Right renal pelvis (tissue), 4 donors: ENCODE measurements at regions not wholly inside any gene's neighbourhood (a gene's known extent, or its start where the extent isn't known, plus 50 kb on each side); places are given as distances from the start of the nearest gene placed in this dataset.

Source experiments
- DNase-seq, 4 donors: peaks; one replicate each; pipeline ENCODE4 v3.0.0-alpha.2; 2013; ENCODE audit warnings: low read depth in 4 of 4, low spot score in 3 of 4, missing footprints in 1 of 4

- DNase-seq: no peak
These were observed 55.8 kb upstream of the SPATA13 start for GRCh38 chr13:24104723-24105122.

DNA sequence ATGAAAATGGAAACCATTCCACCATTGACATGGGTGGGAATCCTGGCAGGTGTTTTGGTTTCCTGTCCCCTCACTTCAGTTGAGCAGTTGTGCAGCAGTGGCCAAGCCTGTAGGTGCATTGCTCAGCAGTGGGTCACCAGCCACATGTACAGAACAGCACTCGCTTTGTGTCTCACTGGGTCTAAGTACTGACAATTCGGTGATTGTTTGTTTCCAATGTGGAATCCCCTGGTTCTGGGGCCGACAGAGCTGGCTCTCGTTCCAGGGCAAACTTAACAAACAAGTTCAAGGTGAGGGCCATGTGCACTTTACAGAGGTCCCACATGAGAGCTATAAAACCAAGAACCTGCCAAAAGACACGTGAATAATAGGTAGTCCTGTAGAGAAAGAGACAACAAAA, 54.1 kb upstream of the SPATA13 start:
- DNase-seq: no peak

GRCh38 chr13:24107955-24108614, 52.4 kb upstream of the SPATA13 start:
- DNase-seq: no peak

GRCh38 chr13:24108615-24108965, 51.9 kb upstream of the SPATA13 start:
- no peak for DNase-seq

DNA sequence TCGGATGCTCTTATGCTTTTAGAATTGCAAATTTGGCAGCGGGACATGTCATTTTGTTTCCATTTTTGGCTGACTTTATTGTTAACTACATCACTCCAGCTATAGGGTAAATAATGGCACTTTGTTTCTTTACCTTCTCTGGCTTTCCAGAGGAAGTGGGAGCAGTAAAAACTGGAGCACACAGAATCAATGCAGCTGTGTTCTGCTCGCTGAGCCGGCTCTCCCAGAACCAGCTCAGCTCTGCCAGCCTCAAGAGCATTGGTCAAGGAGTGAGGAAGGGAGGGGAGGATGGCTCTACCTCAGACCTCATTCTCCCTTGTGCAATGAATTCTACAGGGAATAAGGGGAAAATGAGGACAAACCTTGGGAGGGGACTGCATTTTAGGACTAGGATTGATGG, 50.5 kb upstream of the SPATA13 start:
- no peak for DNase-seq
